WI38 (cell line): ENCODE measurements at regions not wholly inside any gene's neighbourhood (a gene's known extent, or its start where the extent isn't known, plus 50 kb on each side); places are given as distances from the start of the nearest gene placed in this dataset.

Experiments
- H3K4me3 ChIP-seq: 2 replicates; pipeline ENCODE4 v1.5.1; 2011; ENCODE audit warnings: low read depth, mild to moderate bottlenecking, control low read depth, low read length
- TF ChIP-seq, protein P1 (sequence below): IDR thresholded peaks from 2 replicates; pipeline ENCODE4 v1.5.1; 2012; ENCODE audit warnings: low read depth, mild to moderate bottlenecking, control low read depth, low read length

DNA sequence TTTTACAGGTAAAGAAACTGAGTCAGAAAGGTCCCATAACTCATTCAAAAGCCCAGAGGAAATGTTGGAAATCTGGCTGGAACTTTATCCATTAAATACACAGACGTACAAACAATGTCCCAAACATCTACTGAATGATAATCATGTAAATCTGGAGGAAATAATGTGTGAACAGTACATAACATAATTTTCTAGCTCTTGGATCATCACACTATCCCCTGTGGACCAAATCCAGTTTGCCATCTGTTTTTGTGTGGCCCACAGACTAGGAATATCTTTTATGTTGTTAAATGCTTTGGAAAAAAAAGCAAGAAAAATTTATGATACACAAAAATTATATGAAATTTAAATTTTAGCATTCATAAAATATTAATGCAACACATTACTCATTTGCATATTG lies 389.9 kb upstream of the SOX9 start:
- H3K4me3 ChIP-seq, result no peak overlapping the region
- TF ChIP-seq, protein P1, sequence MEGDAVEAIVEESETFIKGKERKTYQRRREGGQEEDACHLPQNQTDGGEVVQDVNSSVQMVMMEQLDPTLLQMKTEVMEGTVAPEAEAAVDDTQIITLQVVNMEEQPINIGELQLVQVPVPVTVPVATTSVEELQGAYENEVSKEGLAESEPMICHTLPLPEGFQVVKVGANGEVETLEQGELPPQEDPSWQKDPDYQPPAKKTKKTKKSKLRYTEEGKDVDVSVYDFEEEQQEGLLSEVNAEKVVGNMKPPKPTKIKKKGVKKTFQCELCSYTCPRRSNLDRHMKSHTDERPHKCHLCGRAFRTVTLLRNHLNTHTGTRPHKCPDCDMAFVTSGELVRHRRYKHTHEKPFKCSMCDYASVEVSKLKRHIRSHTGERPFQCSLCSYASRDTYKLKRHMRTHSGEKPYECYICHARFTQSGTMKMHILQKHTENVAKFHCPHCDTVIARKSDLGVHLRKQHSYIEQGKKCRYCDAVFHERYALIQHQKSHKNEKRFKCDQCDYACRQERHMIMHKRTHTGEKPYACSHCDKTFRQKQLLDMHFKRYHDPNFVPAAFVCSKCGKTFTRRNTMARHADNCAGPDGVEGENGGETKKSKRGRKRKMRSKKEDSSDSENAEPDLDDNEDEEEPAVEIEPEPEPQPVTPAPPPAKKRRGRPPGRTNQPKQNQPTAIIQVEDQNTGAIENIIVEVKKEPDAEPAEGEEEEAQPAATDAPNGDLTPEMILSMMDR, result no peak

- TF ChIP-seq, protein P1, result no peak
Observed at GRCh38 chr17:71735893-71736292, 384.9 kb upstream of the SOX9 start.

DNA sequence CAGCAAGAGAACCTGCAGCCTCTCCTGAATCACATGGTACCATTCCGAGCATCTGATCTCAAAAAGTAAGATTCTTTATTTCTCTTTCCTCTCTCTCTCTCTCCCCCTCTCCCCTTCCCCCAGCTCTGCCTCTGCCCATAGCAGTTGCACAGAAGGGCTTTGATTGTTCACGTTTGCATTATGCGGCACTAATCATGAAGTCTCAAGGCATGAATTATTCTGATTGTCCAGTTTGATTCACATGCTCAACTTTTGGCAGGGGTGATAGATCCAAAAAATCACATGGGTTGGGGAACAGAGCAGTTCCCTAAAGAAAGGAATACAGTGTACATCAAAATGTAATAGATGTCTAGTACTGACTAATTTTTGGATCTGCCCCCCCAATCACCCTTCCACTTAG lies 380.0 kb upstream of the SOX9 start:
- no peak overlapping the region for H3K4me3 ChIP-seq
- TF ChIP-seq, protein P1, result no peak

More at GRCh38 chr17:71735893-71736292, 384.9 kb upstream of the SOX9 start:
- H3K4me3 ChIP-seq, result no peak overlapping the region

DNA sequence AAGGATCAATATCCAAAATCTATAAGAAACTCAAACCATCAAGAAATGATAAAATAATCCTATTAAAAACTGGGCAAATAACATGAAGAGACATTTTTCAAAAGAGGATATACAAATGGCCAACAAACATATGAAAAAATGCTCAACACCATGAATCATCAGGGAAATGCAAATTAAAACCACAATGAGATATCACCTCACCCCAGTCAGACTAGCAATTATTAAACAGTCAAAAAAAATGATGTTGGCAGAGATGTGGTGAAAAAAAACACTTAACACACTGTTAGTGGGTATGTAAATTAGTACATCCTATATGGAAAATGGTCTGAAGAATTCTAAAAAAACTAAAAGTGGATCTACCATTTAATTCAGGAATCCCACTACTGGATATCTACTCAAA lies 379.0 kb upstream of the SOX9 start:
- H3K4me3 ChIP-seq, result no peak overlapping the region
- TF ChIP-seq, protein P1, result no peak

- H3K4me3 ChIP-seq, result no peak overlapping the region
- TF ChIP-seq, protein P1, result no peak
Observed at GRCh38 chr17:71748872-71749271, 371.9 kb upstream of the SOX9 start.

DNA sequence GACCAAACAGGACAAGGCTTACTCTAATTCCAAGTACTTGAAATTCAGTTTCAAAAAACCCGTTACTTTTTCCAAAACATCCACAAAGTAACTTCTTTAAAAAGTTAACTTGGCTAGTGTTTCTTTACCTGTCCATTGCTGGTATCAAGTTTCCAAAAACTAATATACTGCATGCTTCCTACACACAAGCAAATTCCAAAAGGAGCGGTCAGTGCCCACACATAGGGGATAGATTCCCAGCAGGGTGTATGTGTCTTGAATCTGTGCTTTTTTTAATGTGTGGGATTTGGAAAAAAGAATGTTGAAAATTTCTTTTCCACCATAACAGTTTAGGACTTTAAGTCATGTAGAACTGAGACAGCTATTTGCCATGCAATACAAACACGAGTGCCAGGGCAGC lies 367.8 kb upstream of the SOX9 start:
- TF ChIP-seq, protein P1, result no peak

DNA sequence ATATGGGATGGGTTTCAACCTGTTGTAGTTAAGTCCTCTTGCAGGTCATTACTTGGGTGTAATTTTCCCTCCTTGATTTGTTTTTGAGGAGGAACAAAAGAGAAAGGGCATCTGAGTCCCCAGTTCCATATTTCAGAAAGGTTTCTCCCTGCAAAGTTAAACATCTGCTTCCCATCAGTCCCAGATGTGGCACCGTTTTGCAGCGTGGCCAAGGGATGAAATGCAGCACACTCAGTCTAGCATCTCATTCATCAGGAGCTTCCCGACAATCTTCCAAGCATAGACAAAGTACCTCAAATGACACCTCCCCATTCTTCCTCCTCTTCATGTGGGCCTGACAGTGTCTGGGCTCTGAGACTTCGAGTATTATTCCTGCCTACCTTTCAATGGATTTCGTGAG lies 363.7 kb upstream of the SOX9 start:
- H3K4me3 ChIP-seq, result no peak overlapping the region
- TF ChIP-seq, protein P1, result no peak

More for the DNA sequence above, 367.8 kb upstream of the SOX9 start:
- no peak overlapping the region for H3K4me3 ChIP-seq
